Activated CD8-positive, alpha-beta T cell treated with anti-CD3 and anti-CD28 coated beads for 36 hours (primary cell): ENCODE measurements at regions not wholly inside any gene's neighbourhood (a gene's known extent, or its start where the extent isn't known, plus 50 kb on each side); places are given as distances from the start of the nearest gene placed in this dataset.
"Not testable (repeated sequence)": the region's sequence is repeated elsewhere in the genome, so short reads cannot be mapped to it uniquely, and the experiment has no call there.

ENCODE experiments used
- ATAC-seq: fragments of 200-7000 bp; cut with Tn5 transposase; one replicate; pipeline ENCODE4 v1.10.0; 2021; ENCODE audit warnings: mild to moderate bottlenecking, moderate library complexity
- CTCF ChIA-PET: fragments of 350-600 bp; sonication (Branson Sonifier 250); formaldehyde crosslinking; loops from one replicate; lab custom pipeline; 2021; ENCODE audit warnings: antibody characterized with exemption; lab: Charles Lee
- POLR2A ChIA-PET: fragments of 350-600 bp; sonication (Branson Sonifier 250); formaldehyde crosslinking; loops from one replicate; lab custom pipeline; 2021; ENCODE audit warnings: antibody characterized with exemption; lab: Charles Lee
- DNase-seq: peaks from one replicate; pipeline ENCODE4 v3.0.0-alpha.2; 2020
- H3K27ac Mint-ChIP-seq: one replicate; pipeline ENCODE4 v1.8.0; 2021; ENCODE audit warnings: mild to moderate bottlenecking, mixed read lengths
- H3K27me3 Mint-ChIP-seq: one replicate; pipeline ENCODE4 v1.8.0; 2021; ENCODE audit warnings: mixed read lengths
- H3K36me3 Mint-ChIP-seq: one replicate; pipeline ENCODE4 v1.8.0; 2021; ENCODE audit warnings: low read depth, mixed read lengths
- H3K4me1 Mint-ChIP-seq: one replicate; pipeline ENCODE4 v1.8.0; 2021; ENCODE audit warnings: low read depth, mixed read lengths
- H3K4me3 Mint-ChIP-seq: one replicate; pipeline ENCODE4 v1.8.0; 2021; ENCODE audit warnings: mild to moderate bottlenecking, moderate library complexity, mixed read lengths
- H3K9me3 Mint-ChIP-seq: one replicate; pipeline ENCODE4 v1.8.0; 2021; ENCODE audit warnings: mixed read lengths
- CTCF ChIP-seq: fragments of 200-600 bp; IDR thresholded peaks from one replicate; pipeline ENCODE4 v1.8.0; 2022; ENCODE audit warnings: antibody characterized with exemption, mild to moderate bottlenecking
- intact Hi-C: fragments of 100-400 bp; cut with micrococcal nuclease; formaldehyde crosslinking; loops from one replicate; pipeline ENCODE4 v1.10.0; 2022

DNA sequence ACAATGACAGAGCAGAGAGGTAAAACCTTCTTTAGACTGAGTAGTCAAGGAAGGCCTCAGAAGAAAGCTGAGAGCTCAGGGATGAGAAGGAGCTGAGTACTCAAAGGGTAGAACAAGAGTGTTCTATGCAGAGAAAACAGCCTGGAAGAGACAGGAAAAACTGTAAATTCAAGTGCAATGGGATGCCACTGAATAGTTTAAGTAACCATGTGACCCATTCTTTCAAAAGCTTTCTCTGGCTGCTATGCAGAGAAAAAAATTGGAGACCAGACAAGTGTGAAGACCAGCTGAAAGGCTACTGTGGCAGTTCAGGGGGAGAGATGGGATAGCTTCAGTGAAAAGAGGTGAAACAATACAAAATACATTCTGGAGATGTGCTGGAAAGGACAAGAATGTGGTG is 61.3 kb upstream of the RNF38 start:
- H3K9me3 Mint-ChIP-seq, result peaks cover 1% of the 10 kb centered on the region
- intact Hi-C loops, result no loop called here
- peak overlapping the region; percentile 47 for H3K27ac Mint-ChIP-seq
- DNase-seq (no peak), ATAC-seq (no peak)
- POLR2A ChIA-PET, result interaction anchor here (0.8 to 2.1 kb wide), 2 partner anchors 19 to 26 kb away, joined by 3 to 10 read pairs; no protein-coding TSS in a partner anchor
- CTCF ChIA-PET, result interaction anchor here (0.6 to 7.4 kb wide), 4 partner anchors 11 to 95 kb away, joined by 3 to 34 read pairs (median 4); no protein-coding TSS in a partner anchor
- no peaks in the 10 kb centered on the region for H3K27me3 Mint-ChIP-seq
- no peak for TF ChIP-seq CTCF
- no peak overlapping the region for H3K4me3 Mint-ChIP-seq
- peaks cover 50% of the 10 kb centered on the region for H3K4me1 Mint-ChIP-seq
- H3K36me3 Mint-ChIP-seq, result peaks cover 11% of the 10 kb centered on the region

DNA sequence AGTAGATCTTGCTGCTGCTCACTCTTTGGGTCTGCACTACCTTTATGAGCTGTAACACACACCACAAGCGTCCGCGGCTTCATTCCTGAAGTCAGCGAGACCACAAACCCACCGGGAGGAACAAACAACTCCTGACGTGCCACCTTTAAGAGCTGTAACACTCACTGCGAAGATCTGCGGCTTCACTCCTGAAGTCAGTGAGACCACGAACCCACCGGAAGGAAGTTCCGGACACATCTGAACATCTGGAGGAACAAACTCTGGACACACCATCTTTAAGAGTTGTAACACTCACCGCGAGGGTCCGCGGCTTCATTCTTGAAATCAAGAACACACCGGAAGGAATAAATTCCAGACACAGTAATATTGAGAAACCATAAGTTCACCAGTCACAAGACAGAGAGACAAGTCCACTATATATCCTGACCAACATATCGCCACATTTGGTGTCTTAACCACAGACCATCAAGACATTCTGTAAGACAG is 58.4 kb upstream of the RNF38 start:
- H3K27me3 Mint-ChIP-seq, H3K9me3 Mint-ChIP-seq: not testable (repeated sequence)
- peaks cover 11% of the 10 kb centered on the region for H3K36me3 Mint-ChIP-seq
- H3K27ac Mint-ChIP-seq, result peak overlapping the region; percentile 85
- ChIA-PET CTCF (interaction anchor here (0.6 to 7.4 kb wide), 4 partner anchors 9 to 270 kb away, joined by 3 to 34 read pairs (median 6); no protein-coding TSS in a partner anchor), POLR2A (interaction anchor here (0.6 to 1.6 kb wide), 5 partner anchors 9 to 51 kb away, joined by 3 to 5 read pairs (median 4); no protein-coding TSS in a partner anchor)
- ATAC-seq (peak; percentile 65), DNase-seq (peak; percentile 93)
- H3K4me1 Mint-ChIP-seq, result peaks cover 43% of the 10 kb centered on the region
- peak overlapping the region; percentile 65 for H3K4me3 Mint-ChIP-seq
- intact Hi-C loops, result loop anchor here (5.0 kb wide), 1 partner anchor 34 kb away; no protein-coding TSS in a partner anchor

GRCh38 chr9:36457836-36458429 is 57.9 kb upstream of the RNF38 start:
- intact Hi-C loops, result loop anchor here (5.0 kb wide), 1 partner anchor 34 kb away; no protein-coding TSS in a partner anchor
- ATAC-seq (peak; percentile 43), DNase-seq (no peak)
- Mint-ChIP-seq H3K4me1 (peaks cover 38% of the 10 kb centered on the region), H3K9me3 (peaks cover 1% of the 10 kb centered on the region), H3K4me3 (peak overlapping the region; percentile 65), H3K36me3 (peaks cover 10% of the 10 kb centered on the region), H3K27ac (peak overlapping the region; percentile 85), H3K27me3 (no peaks in the 10 kb centered on the region)
- ChIA-PET POLR2A (interaction anchor here (0.6 to 1.6 kb wide), 5 partner anchors 9 to 50 kb away, joined by 3 to 5 read pairs (median 4); no protein-coding TSS in a partner anchor), CTCF (interaction anchor here (0.6 to 7.4 kb wide), 4 partner anchors 8 to 271 kb away, joined by 3 to 34 read pairs (median 6); no protein-coding TSS in a partner anchor)
- no peak for TF ChIP-seq CTCF

GRCh38 chr9:36456480-36457065 is 56.5 kb upstream of the RNF38 start:
- ChIA-PET POLR2A (interaction anchor here (1.6 kb wide), 1 partner anchor 49 kb away, joined by 5 read pairs; no protein-coding TSS in a partner anchor), CTCF (interaction anchor here (0.6 to 7.4 kb wide), 3 partner anchors 9 to 49 kb away, joined by 3 to 34 read pairs (median 3); no protein-coding TSS in a partner anchor)
- ATAC-seq (no peak), DNase-seq (no peak)
- no peak overlapping the region for H3K4me3 Mint-ChIP-seq
- H3K4me1 Mint-ChIP-seq, result peaks cover 32% of the 10 kb centered on the region
- H3K9me3 Mint-ChIP-seq, result peaks cover 1% of the 10 kb centered on the region
- H3K27me3 Mint-ChIP-seq, result no peaks in the 10 kb centered on the region
- H3K27ac Mint-ChIP-seq, result peak overlapping the region; percentile 69
- intact Hi-C loops, result loop anchor here (5.0 kb wide), 1 partner anchor 36 kb away; no protein-coding TSS in a partner anchor
- TF ChIP-seq CTCF, result no peak
- H3K36me3 Mint-ChIP-seq, result peaks cover 8% of the 10 kb centered on the region

- TF ChIP-seq CTCF, result no peak
- no peak for ATAC-seq
- ChIA-PET CTCF (interaction anchor here (1.7 to 5.2 kb wide), 3 partner anchors 45 to 102 kb away, joined by 6 to 77 read pairs (median 47); no protein-coding TSS in a partner anchor), POLR2A (no interaction called here)
- H3K4me3 Mint-ChIP-seq, result no peak overlapping the region
- intact Hi-C loops, result loop anchor here (5.0 kb wide), 1 partner anchor 105 kb away; no protein-coding TSS in a partner anchor
- peaks cover 2% of the 10 kb centered on the region for H3K36me3 Mint-ChIP-seq
- no peak overlapping the region for H3K27ac Mint-ChIP-seq
- H3K27me3 Mint-ChIP-seq, result no peaks in the 10 kb centered on the region
- DNase-seq, result no peak
- H3K4me1 Mint-ChIP-seq, result peaks cover 14% of the 10 kb centered on the region
- no peaks in the 10 kb centered on the region for H3K9me3 Mint-ChIP-seq
Measured at GRCh38 chr9:36451949-36452348, 51.9 kb upstream of the RNF38 start.
